Stimulated activated CD4-positive, alpha-beta T cell treated with anti-CD3 and anti-CD28 coated beads, TNF-alpha, amount 100 ng/mL, for 48 hours (primary cell): ENCODE measurements at regions not wholly inside any gene's neighbourhood (a gene's known extent, or its start where the extent isn't known, plus 50 kb on each side); places are given as distances from the start of the nearest gene placed in this dataset.

ENCODE experiments used
- DNase-seq, 3 donors: peaks; one replicate each; pipeline ENCODE4 v3.0.0-alpha.2; 2020; ENCODE audit warnings: low read depth in 3 of 3

- DNase-seq, result no peak
Measured at GRCh38 chr4:52288212-52288855, 237.2 kb downstream of the SPATA18 start.

GRCh38 chr4:52290466-52290865, 239.4 kb downstream of the SPATA18 start:
- no peak for DNase-seq

- DNase-seq, result no peak
Measured at GRCh38 chr4:52292245-52292644, 241.1 kb downstream of the SPATA18 start.

- DNase-seq, result no peak
Measured at GRCh38 chr4:52296341-52296740, 245.2 kb downstream of the SPATA18 start.

GRCh38 chr4:52298444-52298843, 247.3 kb downstream of the SPATA18 start:
- DNase-seq, result no peak

GRCh38 chr4:52299120-52299519, 248.0 kb downstream of the SPATA18 start:
- no peak for DNase-seq

- DNase-seq, result no peak
Measured at GRCh38 chr4:52311464-52312125, 260.5 kb downstream of the SPATA18 start.

GRCh38 chr4:52312722-52313121, 261.6 kb downstream of the SPATA18 start:
- DNase-seq, result no peak

GRCh38 chr4:52317361-52317879, 266.3 kb downstream of the SPATA18 start:
- DNase-seq, result no peak

- no peak for DNase-seq
Measured at GRCh38 chr4:52317981-52318380, 266.9 kb downstream of the SPATA18 start.

- no peak for DNase-seq
Measured at GRCh38 chr4:52329894-52330293, 278.8 kb downstream of the SPATA18 start.

- DNase-seq, result no peak
Measured at GRCh38 chr4:52343595-52343994, 292.5 kb downstream of the SPATA18 start.

- no peak for DNase-seq
Measured at GRCh38 chr4:52350926-52351325, 299.8 kb downstream of the SPATA18 start.

GRCh38 chr4:52358366-52358765, 300.7 kb downstream of the USP46 start:
- DNase-seq, result no peak

GRCh38 chr4:52358883-52359321, 300.2 kb downstream of the USP46 start:
- no peak for DNase-seq

GRCh38 chr4:52366191-52366590, 292.9 kb downstream of the USP46 start:
- no peak for DNase-seq

GRCh38 chr4:52366621-52367020, 292.5 kb downstream of the USP46 start:
- no peak for DNase-seq

GRCh38 chr4:52367282-52367830, 291.7 kb downstream of the USP46 start:
- no peak for DNase-seq

GRCh38 chr4:52368895-52369294, 290.2 kb downstream of the USP46 start:
- DNase-seq, result no peak

GRCh38 chr4:52369649-52370048, 289.5 kb downstream of the USP46 start:
- no peak for DNase-seq

GRCh38 chr4:52370576-52370975, 288.5 kb downstream of the USP46 start:
- DNase-seq, result no peak

GRCh38 chr4:52371841-52372240, 287.3 kb downstream of the USP46 start:
- no peak for DNase-seq

- DNase-seq, result no peak
Measured at GRCh38 chr4:52372269-52372668, 286.8 kb downstream of the USP46 start.
